ENCODE measurements at regions not wholly inside any gene's neighbourhood (a gene's known extent, or its start where the extent isn't known, plus 50 kb on each side); places are given as distances from the start of the nearest gene placed in this dataset.
"Not testable (repeated sequence)": the region's sequence is repeated elsewhere in the genome, so short reads cannot be mapped to it uniquely, and the experiment has no call there.

DNA sequence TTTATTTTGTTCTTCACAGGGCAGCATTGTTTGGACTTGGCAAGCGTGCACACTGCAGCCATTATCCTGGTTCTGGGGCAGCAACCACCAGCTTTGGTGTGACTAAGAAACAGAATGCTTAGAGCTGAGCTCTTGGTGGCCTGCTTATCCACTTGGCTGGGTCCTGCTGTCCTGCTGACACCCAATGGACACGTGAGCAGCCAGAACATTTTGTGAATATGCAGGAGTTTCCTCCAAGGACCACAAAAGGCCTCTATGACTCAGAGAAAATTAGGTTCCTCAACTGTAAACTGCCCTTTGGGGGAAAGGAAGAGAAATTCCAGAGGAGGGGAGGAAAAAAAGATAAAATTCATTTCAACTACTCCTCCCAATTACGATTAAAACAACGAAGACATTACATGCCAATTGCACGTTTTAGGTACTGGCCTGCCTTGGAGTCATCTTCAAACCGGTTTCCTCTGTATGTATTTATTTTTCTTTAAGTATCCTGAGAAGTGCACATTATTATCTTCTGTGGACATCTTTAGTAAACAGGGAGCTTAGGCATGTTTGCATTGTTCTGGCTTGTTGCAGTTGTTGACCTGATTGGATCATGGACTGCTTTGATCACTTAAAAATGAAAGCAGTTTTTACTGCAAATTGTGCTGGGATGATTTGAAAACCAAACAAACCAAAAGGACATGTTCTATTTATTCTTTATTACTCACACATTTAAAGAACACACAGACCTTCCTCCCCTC, 82.3 kb upstream of the TLE4 start:
- peak; percentile 91 for DNase-seq

DNA sequence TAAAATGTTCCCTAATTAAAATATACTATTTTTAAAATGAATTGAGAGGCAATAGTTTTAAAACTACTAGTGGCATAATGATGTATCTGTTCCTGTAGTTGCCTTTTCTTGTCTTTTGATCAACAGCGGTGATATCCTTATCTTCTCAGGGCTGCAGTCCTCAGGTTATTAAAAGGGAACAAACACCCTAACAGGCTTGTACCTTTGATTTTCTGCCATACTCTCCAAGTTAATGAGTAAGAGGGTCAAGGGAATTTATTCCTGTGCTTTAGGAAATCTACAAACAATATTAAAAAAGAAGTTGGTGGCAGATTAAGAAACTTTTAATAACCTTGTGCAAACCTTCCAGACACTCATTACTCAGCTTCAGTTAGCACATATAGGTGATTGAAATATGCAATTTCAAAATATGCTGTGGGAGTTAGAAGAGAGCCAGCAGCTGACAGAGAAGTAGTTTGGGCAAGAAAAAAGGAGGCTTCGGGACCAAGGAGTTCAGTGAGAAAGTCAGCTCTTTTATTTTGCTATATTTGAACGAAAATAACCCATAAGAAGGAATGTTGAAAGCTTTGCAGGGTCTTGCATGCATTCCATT, 81.0 kb upstream of the TLE4 start:
- no peak for DNase-seq

GRCh38 chr9:79492092-79493009, 79.4 kb upstream of the TLE4 start:
- peak; percentile 50 for DNase-seq

GRCh38 chr9:79500196-79500864, 71.4 kb upstream of the TLE4 start:
- not testable (repeated sequence) for DNase-seq

GRCh38 chr9:79501546-79501945, 70.2 kb upstream of the TLE4 start:
- no peak for DNase-seq

DNA sequence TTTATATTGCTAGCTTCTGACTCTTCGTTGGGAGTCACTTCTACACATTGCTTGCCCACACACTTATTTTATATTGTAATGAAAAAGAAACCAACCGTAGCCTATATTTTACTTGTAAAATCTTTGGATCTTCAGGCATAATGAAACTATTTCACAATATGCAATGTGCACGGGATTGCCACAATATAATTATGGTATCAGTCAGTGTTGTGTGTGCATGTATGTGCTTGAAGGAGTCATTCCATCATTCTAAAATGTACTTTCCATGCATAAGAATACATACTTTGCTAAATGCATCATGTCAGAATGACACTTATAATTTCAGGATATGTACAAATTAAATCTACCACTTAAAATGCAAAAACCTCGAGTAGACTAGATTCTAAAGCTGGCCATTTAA, 64.0 kb upstream of the TLE4 start:
- DNase-seq, result no peak

GRCh38 chr9:79512251-79512650, 59.5 kb upstream of the TLE4 start:
- DNase-seq, result no peak

All from EL (cell line).